Psoas muscle (tissue), 7 donors: ENCODE measurements at regions not wholly inside any gene's neighbourhood (a gene's known extent, or its start where the extent isn't known, plus 50 kb on each side); places are given as distances from the start of the nearest gene placed in this dataset.

ENCODE experiments used
- ATAC-seq, 4 donors: fragments of 200-7000 bp; cut with Tn5 transposase; one replicate each; pipeline ENCODE4 v1.9.1; 2020; ENCODE audit warnings: moderate library complexity in 3 of 4, mild to moderate bottlenecking in 2 of 4
- DNase-seq, 2 donors: peaks; one replicate each; pipeline ENCODE4 v3.0.0-alpha.2; 2020
- H3K27ac ChIP-seq: fragments of 200-600 bp; one replicate; pipeline ENCODE4 v1.8.0; 2022
- H3K27me3 ChIP-seq, 3 donors: fragments of 200-600 bp in 1 of 3; one replicate each; pipeline versions ENCODE4 v1.6.1 to v1.8.0; 2013 to 2022; ENCODE audit warnings: low read length in 2 of 3, mild to moderate bottlenecking in 2 of 3, moderate library complexity in 1 of 3; ENCODE audit not compliant: insufficient read depth in 3 of 3
- H3K36me3 ChIP-seq, 2 donors: fragments of 200-600 bp in 1 of 2; one replicate each; pipeline versions ENCODE4 v1.6.1 to v1.8.0; 2013 to 2022; ENCODE audit warnings: low read depth in 1 of 2, mild to moderate bottlenecking in 1 of 2, moderate library complexity in 1 of 2; ENCODE audit not compliant: insufficient read depth in 1 of 2
- H3K4me1 ChIP-seq: fragments of 200-600 bp; one replicate; pipeline ENCODE4 v1.8.0; 2022
- H3K4me3 ChIP-seq: fragments of 200-600 bp; one replicate; pipeline ENCODE4 v1.8.0; 2022; ENCODE audit warnings: mild to moderate bottlenecking
- H3K9me3 ChIP-seq: fragments of 200-600 bp; one replicate; pipeline ENCODE4 v1.8.0; 2022
- CTCF ChIP-seq: fragments of 200-600 bp; IDR thresholded peaks from one replicate; pipeline ENCODE4 v1.8.0; 2022; ENCODE audit warnings: antibody characterized with exemption
- WGBS, 3 donors: extraction: QIAGEN DNeasy Blood & Tissue Kit; methylation state at CpG; one replicate each; pipeline versions ENCODE4 v1.1.6 to v1.1.7; 2013; 5-methylcytosine and 5-hydroxymethylcytosine counted together
- intact Hi-C, 2 donors: fragments of 100-400 bp; cut with DNase I; formaldehyde crosslinking; loops; one replicate each; pipeline versions ENCODE4 v1.11.0 to v1.14.2; 2022
- donor health status: healthy with polysubstance abuse.
- donor health status: DM: no; HTN: no; CAD: no; lungs with moderate emphysema.
- donor health status: Bipolar disorder and iron deficiency.
- donor health status: healthy.
- donor health status: DM: yes; HTN: yes; CAD: no.
- donor health status: DM: no; HTN: no; CAD: no.
- donor health status: DM: yes; HTN: yes; CAD: no.

GRCh38 chr12:87092421-87092820 is 836.2 kb upstream of the MGAT4C start:
- Histone ChIP-seq H3K9me3 (no peaks in the 10 kb centered on the region), H3K27ac (no peak overlapping the region), H3K4me3 (no peak overlapping the region), H3K4me1 (no peaks in the 10 kb centered on the region), H3K36me3 (no peaks in the 10 kb centered on the region), H3K27me3 (no peaks in the 10 kb centered on the region)
- ATAC-seq = no peak
- 72 to 81% (median 76%) methylated on average over 1 of the region's 1 CpG for WGBS, 3 donors
- no peak for TF ChIP-seq CTCF
- intact Hi-C loops = no loop called here
- no peak for DNase-seq

- no peak for DNase-seq
- no peaks in the 10 kb centered on the region for H3K4me1 ChIP-seq
- ATAC-seq = no peak
- H3K36me3 ChIP-seq = no peaks in the 10 kb centered on the region
- H3K4me3 ChIP-seq = no peak overlapping the region
- no peaks in the 10 kb centered on the region for H3K27me3 ChIP-seq
- H3K27ac ChIP-seq = no peak overlapping the region
- no peak for TF ChIP-seq CTCF
- intact Hi-C loops = no loop called here
- 81 to 82% (median 81%) methylated on average over 3 of the region's 3 CpGs for WGBS, 3 donors
- no peaks in the 10 kb centered on the region for H3K9me3 ChIP-seq
Observed at GRCh38 chr12:87086118-87086891, 830.1 kb upstream of the MGAT4C start.

GRCh38 chr12:87085286-87085685 is 829.1 kb upstream of the MGAT4C start:
- H3K27me3 ChIP-seq = no peaks in the 10 kb centered on the region
- DNase-seq = no peak

GRCh38 chr12:87082756-87083155 is 826.6 kb upstream of the MGAT4C start:
- Histone ChIP-seq H3K4me3 (no peak overlapping the region), H3K9me3 (no peaks in the 10 kb centered on the region), H3K27me3 (no peaks in the 10 kb centered on the region), H3K4me1 (no peaks in the 10 kb centered on the region), H3K36me3 (no peaks in the 10 kb centered on the region), H3K27ac (no peak overlapping the region)
- no peak for DNase-seq
- ATAC-seq = no peak
- intact Hi-C loops = no loop called here
- WGBS, 3 donors = 86 to 91% (median 88%) methylated on average over 2 of the region's 2 CpGs
- TF ChIP-seq CTCF = no peak

More at GRCh38 chr12:87085286-87085685, 829.1 kb upstream of the MGAT4C start:
- no peak overlapping the region for H3K4me3 ChIP-seq
- no peak for ATAC-seq
- intact Hi-C loops = no loop called here
- no peaks in the 10 kb centered on the region for H3K9me3 ChIP-seq
- H3K27ac ChIP-seq = no peak overlapping the region
- no peaks in the 10 kb centered on the region for H3K4me1 ChIP-seq
- no peak for TF ChIP-seq CTCF
- no peaks in the 10 kb centered on the region for H3K36me3 ChIP-seq

GRCh38 chr12:87074781-87075180 is 818.6 kb upstream of the MGAT4C start:
- 75 to 85% (median 79%) methylated on average over 2 of the region's 2 CpGs for WGBS, 3 donors
- intact Hi-C loops = no loop called here
- Histone ChIP-seq H3K36me3 (no peaks in the 10 kb centered on the region), H3K27ac (no peak overlapping the region), H3K27me3 (no peaks in the 10 kb centered on the region), H3K4me1 (no peaks in the 10 kb centered on the region), H3K4me3 (no peak overlapping the region), H3K9me3 (peaks cover 4% of the 10 kb centered on the region)
- DNase-seq = no peak
- no peak for TF ChIP-seq CTCF
- no peak for ATAC-seq
